ENCODE measurements at regions not wholly inside any gene's neighbourhood (a gene's known extent, or its start where the extent isn't known, plus 50 kb on each side); places are given as distances from the start of the nearest gene placed in this dataset.

DNA sequence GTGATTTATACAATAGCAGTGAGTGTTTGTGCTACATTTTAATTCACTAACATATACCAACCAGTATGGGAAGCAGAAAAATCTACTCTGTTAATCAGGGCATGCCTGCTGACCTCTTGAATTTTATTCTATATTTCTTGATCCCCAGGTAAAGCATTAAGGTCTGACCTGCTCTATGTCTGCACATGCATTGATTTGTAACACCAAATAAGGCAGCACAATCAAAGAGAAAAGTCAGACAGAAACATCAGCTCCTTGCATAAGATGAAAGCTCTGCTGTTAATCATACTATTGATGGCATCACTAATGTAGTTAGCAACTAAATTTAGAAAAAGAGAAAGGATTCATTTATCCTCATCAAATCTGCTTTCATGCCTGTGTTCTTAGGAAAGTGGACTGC, 2744.8 kb upstream of the PCDH20 start:
- TF ChIP-seq, protein P1, sequence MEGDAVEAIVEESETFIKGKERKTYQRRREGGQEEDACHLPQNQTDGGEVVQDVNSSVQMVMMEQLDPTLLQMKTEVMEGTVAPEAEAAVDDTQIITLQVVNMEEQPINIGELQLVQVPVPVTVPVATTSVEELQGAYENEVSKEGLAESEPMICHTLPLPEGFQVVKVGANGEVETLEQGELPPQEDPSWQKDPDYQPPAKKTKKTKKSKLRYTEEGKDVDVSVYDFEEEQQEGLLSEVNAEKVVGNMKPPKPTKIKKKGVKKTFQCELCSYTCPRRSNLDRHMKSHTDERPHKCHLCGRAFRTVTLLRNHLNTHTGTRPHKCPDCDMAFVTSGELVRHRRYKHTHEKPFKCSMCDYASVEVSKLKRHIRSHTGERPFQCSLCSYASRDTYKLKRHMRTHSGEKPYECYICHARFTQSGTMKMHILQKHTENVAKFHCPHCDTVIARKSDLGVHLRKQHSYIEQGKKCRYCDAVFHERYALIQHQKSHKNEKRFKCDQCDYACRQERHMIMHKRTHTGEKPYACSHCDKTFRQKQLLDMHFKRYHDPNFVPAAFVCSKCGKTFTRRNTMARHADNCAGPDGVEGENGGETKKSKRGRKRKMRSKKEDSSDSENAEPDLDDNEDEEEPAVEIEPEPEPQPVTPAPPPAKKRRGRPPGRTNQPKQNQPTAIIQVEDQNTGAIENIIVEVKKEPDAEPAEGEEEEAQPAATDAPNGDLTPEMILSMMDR (IDR thresholded peaks at IDR 0.05; ENCODE audit: low read length) = no peak
- no peak for TF ChIP-seq EZH2 (optimal IDR thresholded peaks at IDR 0.05; ENCODE audit: low read depth, low read length)

Measured in MM.1S (cell line).